Endothelial cell of umbilical vein (primary cell): ENCODE measurements at regions not wholly inside any gene's neighbourhood (a gene's known extent, or its start where the extent isn't known, plus 50 kb on each side); places are given as distances from the start of the nearest gene placed in this dataset.

Experiments used
- BruUV-seq: library from RNA; stranded (reverse); fragments of 400-500 nt; replicated peaks from 2 replicates; lab custom pipeline; 2021; lab: Mats Ljungman, UMichigan
- CTCF ChIA-PET: fragments of 300-600, 350-600 bp; sonication (Branson Sonifier 250); formaldehyde crosslinking; loops from one replicate; lab custom pipeline; 2021; ENCODE audit warnings: antibody characterized with exemption, inconsistent platforms; lab: Charles Lee
- POLR2A ChIA-PET: fragments of 300-600, 350-600 bp; sonication (Branson Sonifier 250); formaldehyde crosslinking; loops from one replicate; lab custom pipeline; 2021; ENCODE audit warnings: antibody characterized with exemption, inconsistent platforms; lab: Charles Lee
- DNase-seq: peaks from one replicate; pipeline ENCODE4 v3.0.0-alpha.2; 2011; ENCODE audit warnings: low read depth, low spot score
- FAIRE-seq: peaks from 2 replicates; lab custom pipeline; 2011; peaks lifted over from hg19 to GRCh38; lab: Jason Lieb, UNC
- H2AFZ ChIP-seq: 2 replicates; pipeline ENCODE4 v1.6.0; 2012; ENCODE audit warnings: low read depth, low read length, control low read depth, inconsistent platforms
- H3K27ac ChIP-seq: 2 replicates; pipeline ENCODE4 v1.5.1; 2011; ENCODE audit warnings: low read depth, mild to moderate bottlenecking, control low read depth, low read length, moderate library complexity; ENCODE audit not compliant: insufficient read depth
- H3K27me3 ChIP-seq, 2 experiments: 2 replicates each; pipeline versions ENCODE4 v1.6.0 to v1.6.1; 2011; ENCODE audit warnings: low read length in 2 of 2, mixed read lengths in 1 of 2; ENCODE audit not compliant: control insufficient read depth in 2 of 2, insufficient read depth in 2 of 2
- H3K36me3 ChIP-seq, 2 experiments: 2 replicates in 1 of 2; 3 replicates in 1 of 2; pipeline ENCODE4 v1.5.1; 2011; ENCODE audit warnings: low read length in 2 of 2, mild to moderate bottlenecking in 1 of 2, moderate library complexity in 1 of 2; ENCODE audit not compliant: control insufficient read depth in 2 of 2, insufficient read depth in 2 of 2; ENCODE audit errors: extremely low read depth in 1 of 2
- H3K4me1 ChIP-seq: 3 replicates; pipeline ENCODE4 v1.5.1; 2011; ENCODE audit warnings: mild to moderate bottlenecking, low read length; ENCODE audit not compliant: control insufficient read depth, insufficient read depth; ENCODE audit errors: extremely low read depth
- H3K4me2 ChIP-seq: 2 replicates; pipeline ENCODE4 v1.6.1; 2011; ENCODE audit warnings: low read length, control low read depth, mixed read lengths; ENCODE audit not compliant: insufficient read depth
- H3K4me3 ChIP-seq, 3 experiments: fragments of 200-600 bp in 1 of 3; sonication (generic), shearing (Covaris generic) in 1 of 3; replicated peaks in 1 of 3; 2 replicates each; pipeline ENCODE4 v1.5.1; 2011 to 2016; ENCODE audit warnings: control low read depth in 3 of 3, low read length in 3 of 3, mild to moderate bottlenecking in 2 of 3, inconsistent platforms in 1 of 3, low read depth in 1 of 3, moderate library complexity in 1 of 3; ENCODE audit not compliant: insufficient read depth in 1 of 3
- H3K79me2 ChIP-seq: 2 replicates; pipeline ENCODE4 v1.6.0; 2012; ENCODE audit warnings: low read length, inconsistent platforms; ENCODE audit not compliant: control insufficient read depth, insufficient read depth
- H3K9ac ChIP-seq: replicated peaks from 2 replicates; pipeline ENCODE3; 2011; ENCODE audit warnings: low read length, control low read depth; ENCODE audit not compliant: insufficient read depth; ENCODE audit errors: extremely low read depth
- H3K9me1 ChIP-seq: replicated peaks from 3 replicates; pipeline ENCODE4 v1.6.0; 2011; ENCODE audit warnings: mild to moderate bottlenecking, low read length; ENCODE audit not compliant: control insufficient read depth, insufficient read depth; ENCODE audit errors: extremely low read depth
- H3K9me3 ChIP-seq: replicated peaks from 2 replicates; pipeline ENCODE4 v1.5.1; 2012; ENCODE audit warnings: low read length, inconsistent platforms; ENCODE audit not compliant: control insufficient read depth, insufficient read depth
- H4K20me1 ChIP-seq: replicated peaks from 2 replicates; pipeline ENCODE3; 2011; ENCODE audit warnings: mild to moderate bottlenecking, low read length; ENCODE audit not compliant: control insufficient read depth, insufficient read depth; ENCODE audit errors: extremely low read depth
- EZH2 ChIP-seq: IDR thresholded peaks from 2 replicates; pipeline ENCODE4 v1.6.1; 2012; ENCODE audit warnings: borderline replicate concordance, low read depth, mild to moderate bottlenecking, moderate library complexity, low read length, inconsistent platforms; ENCODE audit not compliant: severe bottlenecking
- FOS ChIP-seq: IDR thresholded peaks from 2 replicates; pipeline ENCODE4 v1.6.1; 2011; ENCODE audit warnings: mild to moderate bottlenecking, low read length, moderate library complexity, borderline replicate concordance; ENCODE audit not compliant: insufficient read depth
- GATA2 ChIP-seq: IDR thresholded peaks from 2 replicates; pipeline ENCODE4 v1.7.0; 2011; ENCODE audit warnings: low read depth, mild to moderate bottlenecking, moderate library complexity, mixed read lengths, low read length; ENCODE audit not compliant: insufficient read length, insufficient read depth
- JUN ChIP-seq: IDR thresholded peaks from 2 replicates; pipeline ENCODE4 v1.6.1; 2011; ENCODE audit warnings: borderline replicate concordance, low read depth; ENCODE audit not compliant: insufficient read length, insufficient read depth
- MYC ChIP-seq: IDR thresholded peaks from one replicate; pipeline ENCODE4 v1.6.1; 2011; ENCODE audit warnings: mild to moderate bottlenecking, low read depth, low read length
- POLR2A ChIP-seq: IDR thresholded peaks from 2 replicates; pipeline ENCODE4 v1.6.1; 2012; ENCODE audit warnings: low read depth, mild to moderate bottlenecking, control low read depth, low read length
- POLR2AphosphoS5 ChIP-seq: IDR thresholded peaks from 2 replicates; pipeline ENCODE4 v1.6.1; 2012; ENCODE audit warnings: low read depth, mild to moderate bottlenecking, control low read depth, low read length, moderate library complexity; ENCODE audit not compliant: insufficient read depth
- dilution Hi-C: fragments of 300-500 bp; cut with MboI; formaldehyde crosslinking; loops from one replicate; pipeline ENCODE4 v1.15.0; 2019; ENCODE audit warnings: low sequenced_read_pairs; ENCODE audit not compliant: extremely low pct_ligation_motif_present
- intact Hi-C: fragments of 100-400 bp; cut with micrococcal nuclease; formaldehyde crosslinking; loops from one replicate; pipeline ENCODE4 v1.10.0; 2022
- TF ChIP-seq, protein P1 (sequence below), 2 donors: IDR thresholded peaks; 1 replicate in 1 of 2; 2 replicates in 1 of 2; pipeline ENCODE4 v1.5.1; 2011; ENCODE audit warnings: low read length in 2 of 2, mild to moderate bottlenecking in 2 of 2, moderate library complexity in 2 of 2, control low read depth in 1 of 2, inconsistent platforms in 1 of 2, low read depth in 1 of 2; ENCODE audit not compliant: insufficient read depth in 1 of 2; ENCODE audit errors: extremely low read depth in 1 of 2
- TF ChIP-seq, protein P2 (sequence below): IDR thresholded peaks from 2 replicates; pipeline ENCODE4 v1.6.1; 2011; ENCODE audit not compliant: insufficient read depth, insufficient read length

DNA sequence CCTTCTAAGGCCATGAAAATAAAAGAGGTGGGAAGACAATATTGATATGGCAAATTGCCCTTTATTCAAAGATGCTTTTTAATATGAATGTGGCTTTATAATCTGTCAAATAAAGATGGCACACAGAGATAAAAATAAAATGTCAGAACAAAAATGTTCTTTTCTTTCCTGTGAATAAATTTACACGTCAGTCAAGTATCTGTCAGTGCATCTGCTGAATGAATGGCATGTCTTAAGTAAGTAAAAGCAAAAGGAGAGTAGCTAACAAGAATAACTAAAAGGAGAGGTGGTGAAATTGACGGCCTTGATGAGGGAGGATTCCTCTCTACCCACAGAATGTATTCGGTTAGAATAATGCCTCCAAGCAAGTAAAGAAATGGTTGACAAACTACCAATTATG is 1021.7 kb upstream of the GBE1 start:
- H3K4me3 ChIP-seq: no peak overlapping the region
- H3K27ac ChIP-seq: no peak overlapping the region
- no peak for TF ChIP-seq JUN
- no peak for TF ChIP-seq EZH2
- TF ChIP-seq, protein P1, sequence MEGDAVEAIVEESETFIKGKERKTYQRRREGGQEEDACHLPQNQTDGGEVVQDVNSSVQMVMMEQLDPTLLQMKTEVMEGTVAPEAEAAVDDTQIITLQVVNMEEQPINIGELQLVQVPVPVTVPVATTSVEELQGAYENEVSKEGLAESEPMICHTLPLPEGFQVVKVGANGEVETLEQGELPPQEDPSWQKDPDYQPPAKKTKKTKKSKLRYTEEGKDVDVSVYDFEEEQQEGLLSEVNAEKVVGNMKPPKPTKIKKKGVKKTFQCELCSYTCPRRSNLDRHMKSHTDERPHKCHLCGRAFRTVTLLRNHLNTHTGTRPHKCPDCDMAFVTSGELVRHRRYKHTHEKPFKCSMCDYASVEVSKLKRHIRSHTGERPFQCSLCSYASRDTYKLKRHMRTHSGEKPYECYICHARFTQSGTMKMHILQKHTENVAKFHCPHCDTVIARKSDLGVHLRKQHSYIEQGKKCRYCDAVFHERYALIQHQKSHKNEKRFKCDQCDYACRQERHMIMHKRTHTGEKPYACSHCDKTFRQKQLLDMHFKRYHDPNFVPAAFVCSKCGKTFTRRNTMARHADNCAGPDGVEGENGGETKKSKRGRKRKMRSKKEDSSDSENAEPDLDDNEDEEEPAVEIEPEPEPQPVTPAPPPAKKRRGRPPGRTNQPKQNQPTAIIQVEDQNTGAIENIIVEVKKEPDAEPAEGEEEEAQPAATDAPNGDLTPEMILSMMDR (IDR thresholded peaks at IDR 0.05; ENCODE audit: extremely low read depth in 1 of 2, insufficient read depth in 1 of 2, low read depth in 1 of 2, low read length in 2 of 2): no peak
- TF ChIP-seq GATA2: no peak
- no peak for TF ChIP-seq FOS
- no peak for TF ChIP-seq POLR2AphosphoS5
- no peak for TF ChIP-seq POLR2A
- TF ChIP-seq, protein P2, sequence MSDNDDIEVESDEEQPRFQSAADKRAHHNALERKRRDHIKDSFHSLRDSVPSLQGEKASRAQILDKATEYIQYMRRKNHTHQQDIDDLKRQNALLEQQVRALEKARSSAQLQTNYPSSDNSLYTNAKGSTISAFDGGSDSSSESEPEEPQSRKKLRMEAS: no peak
- no peak for TF ChIP-seq MYC
- no peak overlapping the region for H3K4me2 ChIP-seq
- no peak overlapping the region for H3K9ac ChIP-seq
- H2AFZ ChIP-seq: no peak overlapping the region
- no peaks in the 10 kb centered on the region for H3K4me1 ChIP-seq
- DNase-seq (no peak), FAIRE-seq (no peak)
- no TSS peak for BruUV-seq
- H3K9me1 ChIP-seq: no peaks in the 10 kb centered on the region
- ChIA-PET POLR2A (no interaction called here), CTCF (no interaction called here)
- no peaks in the 10 kb centered on the region for H3K36me3 ChIP-seq
- H3K27me3 ChIP-seq: no peaks in the 10 kb centered on the region
- peaks cover 4% of the 10 kb centered on the region for H3K9me3 ChIP-seq
- H4K20me1 ChIP-seq: no peaks in the 10 kb centered on the region
- intact Hi-C loops (no loop called here), dilution Hi-C loops (no loop called here)
- no peaks in the 10 kb centered on the region for H3K79me2 ChIP-seq
